ENCODE measurements at regions not wholly inside any gene's neighbourhood (a gene's known extent, or its start where the extent isn't known, plus 50 kb on each side); places are given as distances from the start of the nearest gene placed in this dataset.
A peak's percentile ranks its signal among the peaks of the same experiment; 100 is the strongest.

DNA sequence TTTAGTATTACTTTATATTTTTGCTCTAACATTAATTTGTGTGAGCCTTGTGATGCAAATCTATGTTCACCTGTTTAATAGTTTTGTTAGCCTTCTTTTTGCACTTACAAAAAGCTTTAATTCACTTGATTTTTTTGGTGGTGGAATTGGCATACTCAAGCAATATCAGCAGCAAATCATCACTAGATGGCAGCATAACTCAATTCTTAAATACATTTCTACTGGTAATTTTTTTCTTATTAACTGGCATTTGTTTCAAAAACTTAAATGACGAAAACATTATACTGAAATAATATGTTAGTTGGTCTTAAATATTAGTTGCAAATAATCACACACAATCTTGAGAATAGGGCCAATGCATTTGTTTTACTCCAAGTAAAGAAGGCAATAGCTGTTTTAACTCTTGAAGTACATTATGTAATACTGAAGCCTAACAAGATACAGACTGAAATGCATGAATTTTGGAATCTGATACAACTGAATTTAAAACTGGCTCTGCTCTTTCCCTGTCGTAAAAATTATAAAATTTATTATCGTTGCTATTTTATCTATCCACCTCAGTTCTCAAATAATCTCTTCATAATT lies 151.5 kb downstream of the ATXN7L3B start:
- DNase-seq: peak in 1 of 2 experiments; percentile 38

DNA sequence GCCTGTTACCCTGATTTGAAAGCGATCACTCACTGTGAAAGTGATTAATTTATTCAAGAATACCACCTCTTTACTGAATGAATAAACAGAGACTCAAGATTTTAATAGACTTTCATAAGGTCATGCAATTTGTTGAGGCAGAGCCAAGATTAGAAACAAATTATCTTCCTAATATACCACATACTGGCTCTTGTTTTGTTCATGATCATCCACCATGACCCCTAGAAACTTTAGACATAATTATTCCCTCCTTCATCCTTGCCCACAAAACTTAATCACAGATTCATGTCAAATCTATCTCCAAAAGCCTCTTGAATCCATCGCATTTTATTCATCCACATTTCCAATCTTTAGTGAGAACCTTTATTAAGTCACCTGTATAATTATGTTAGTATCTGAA lies 152.3 kb downstream of the ATXN7L3B start:
- no peak for DNase-seq

DNA sequence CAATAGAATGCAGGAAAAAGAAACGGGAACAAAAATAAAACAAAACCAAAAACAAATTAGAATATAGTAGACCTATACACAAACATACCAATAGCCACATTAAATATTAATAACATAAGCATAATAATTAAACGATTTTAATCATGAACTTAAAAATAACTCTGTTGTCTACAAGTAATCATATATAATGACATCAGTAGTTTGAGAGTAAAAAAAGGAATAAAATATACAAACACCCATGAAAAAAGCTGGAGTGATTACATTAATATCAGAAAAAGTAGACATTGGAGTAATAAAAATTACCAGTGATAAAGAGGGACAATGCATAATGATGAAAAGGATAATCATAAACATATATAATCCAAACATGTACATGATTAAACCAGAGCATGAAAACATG lies 181.8 kb downstream of the ATXN7L3B start:
- DNase-seq: no peak

DNA sequence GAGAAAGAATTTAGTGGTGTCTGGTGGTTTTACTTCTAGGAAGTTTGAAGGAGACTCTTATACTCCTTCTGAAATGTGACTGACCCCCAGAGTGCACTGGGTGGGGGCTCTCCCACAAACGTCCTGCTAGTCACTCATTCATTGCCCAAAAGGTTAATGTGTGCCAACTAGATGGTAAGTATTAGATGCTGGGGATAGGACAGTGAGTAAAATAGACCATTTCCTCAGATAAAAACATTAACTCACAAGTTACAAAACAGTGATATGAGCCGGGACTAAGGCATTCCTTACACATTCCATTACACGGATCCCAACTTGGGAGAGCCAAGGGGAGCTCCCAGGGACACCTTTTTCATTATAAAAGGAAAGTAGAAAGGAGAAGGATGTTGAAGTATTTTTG lies 185.1 kb downstream of the ATXN7L3B start:
- DNase-seq: no peak

DNA sequence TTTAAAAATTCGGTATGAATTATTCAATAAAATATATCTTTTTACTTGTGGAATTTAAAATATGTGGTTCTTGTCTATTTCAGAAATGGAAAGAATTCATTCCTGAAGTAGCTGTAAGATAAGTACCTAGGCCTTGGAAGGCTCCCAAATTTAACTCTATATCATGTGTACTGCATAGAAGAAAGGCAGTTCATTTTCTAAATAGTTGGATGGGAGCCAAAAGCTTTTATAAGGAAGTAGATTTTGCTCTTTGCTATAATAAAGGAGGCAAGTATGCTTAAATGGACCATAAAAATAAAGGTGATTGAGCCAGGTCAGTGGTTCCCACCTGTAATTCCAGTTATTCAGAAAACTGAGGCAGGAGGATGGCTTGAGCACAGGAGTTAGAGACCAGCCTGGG lies 187.5 kb downstream of the ATXN7L3B start:
- DNase-seq: no peak

DNA sequence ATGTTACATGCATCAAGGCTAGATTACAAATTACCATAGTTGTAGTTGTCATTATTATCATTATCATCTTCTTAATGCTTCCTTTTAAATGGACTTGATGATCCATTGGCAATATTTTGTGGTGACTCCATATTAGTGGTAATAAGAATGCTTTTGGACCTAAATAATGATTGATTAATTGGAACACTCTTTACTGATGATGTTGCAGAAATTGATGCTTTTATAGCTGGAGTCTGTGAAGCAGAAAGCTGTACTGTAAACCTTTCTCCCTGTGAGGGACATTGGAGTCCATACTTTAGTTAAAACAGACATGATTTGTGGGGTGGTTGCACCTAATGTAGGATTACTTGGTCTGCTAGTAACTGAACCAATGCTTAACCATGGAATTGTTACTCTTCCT lies 190.4 kb downstream of the ATXN7L3B start:
- no peak for DNase-seq

DNA sequence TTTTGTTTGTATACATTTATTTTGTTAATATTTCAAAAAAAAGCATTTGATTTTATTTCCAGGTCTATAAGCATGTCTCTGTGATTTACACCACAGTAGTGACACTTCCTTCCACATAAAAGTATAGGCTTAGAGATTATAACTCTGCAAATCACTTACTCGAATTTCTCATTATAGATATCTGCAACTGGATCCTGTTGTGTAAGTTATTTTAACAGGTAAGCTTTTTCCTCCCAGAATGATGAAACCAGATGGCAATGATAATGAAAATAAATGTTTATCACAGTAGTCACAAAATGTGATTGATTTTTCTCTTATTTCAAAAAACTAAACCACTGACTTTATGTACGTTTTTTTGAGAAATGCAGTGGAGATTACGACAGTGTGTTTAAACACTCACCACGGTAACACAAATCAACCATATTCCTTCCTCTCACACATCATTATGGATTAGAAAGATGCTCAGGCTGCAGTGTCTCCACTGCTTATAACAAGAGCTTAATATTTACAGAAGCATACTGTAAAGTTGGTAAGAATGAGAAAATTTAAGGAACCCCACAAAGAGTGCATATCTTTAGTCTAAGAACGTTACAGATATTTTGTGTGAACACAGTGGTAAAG lies 194.6 kb downstream of the ATXN7L3B start:
- DNase-seq: no peak

DNA sequence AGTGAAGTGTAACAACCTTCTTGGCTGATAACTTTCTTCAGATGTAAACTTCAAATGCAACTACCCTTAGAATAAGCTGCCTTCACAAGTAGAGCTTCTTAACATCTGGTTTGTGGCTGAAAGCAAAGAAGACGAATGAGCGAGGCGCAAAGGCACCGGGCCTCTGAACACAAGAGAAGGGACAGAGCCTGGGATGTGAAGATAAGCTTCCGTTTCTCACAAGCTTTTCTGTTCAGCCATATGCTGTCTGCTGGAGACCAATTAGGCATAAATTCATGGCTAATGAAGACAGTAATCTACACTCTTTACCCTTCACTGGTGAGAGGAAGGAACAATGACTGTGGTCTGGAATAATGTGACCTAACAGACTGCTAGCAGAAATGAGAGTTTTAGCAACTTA lies 195.2 kb downstream of the ATXN7L3B start:
- peak; percentile 38 to 81 for DNase-seq

DNA sequence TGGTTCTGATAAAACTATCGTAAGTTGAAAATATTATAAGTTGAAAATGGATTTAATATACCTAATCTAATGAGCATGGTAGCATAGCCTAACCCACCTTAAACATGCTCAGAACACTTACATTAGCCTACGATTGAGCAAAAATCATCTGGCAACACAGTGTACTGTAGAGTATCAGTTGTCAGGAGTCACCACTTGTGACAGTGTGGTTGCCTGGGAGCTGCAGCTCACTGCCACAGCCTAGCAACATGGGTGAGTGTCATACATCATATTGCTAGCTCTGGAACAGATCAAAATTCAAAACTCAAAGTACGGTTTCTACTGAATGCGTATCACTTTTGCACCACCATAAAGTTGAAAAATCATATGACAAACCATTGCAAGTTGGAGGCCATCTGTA lies 203.5 kb downstream of the ATXN7L3B start:
- DNase-seq: no peak

DNA sequence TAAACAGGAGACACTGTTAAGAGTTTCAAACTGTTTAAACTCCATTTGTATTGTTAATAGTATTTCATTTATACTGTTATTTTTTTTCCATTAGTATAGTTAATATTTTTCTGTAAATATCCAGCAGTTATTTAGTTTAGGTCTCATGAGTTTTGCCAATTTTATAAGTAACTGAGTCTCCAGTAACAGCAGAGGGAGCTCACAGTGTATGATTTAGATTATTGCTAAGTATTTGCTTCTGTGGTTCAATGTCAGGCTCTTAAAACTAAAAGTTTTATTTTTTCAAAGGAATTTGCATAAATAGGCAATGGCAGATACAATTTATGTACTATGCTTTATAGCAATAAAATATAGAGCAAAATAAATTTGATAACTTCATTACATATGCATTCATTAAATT lies 209.7 kb downstream of the ATXN7L3B start:
- DNase-seq: peak; percentile 1 to 21

DNA sequence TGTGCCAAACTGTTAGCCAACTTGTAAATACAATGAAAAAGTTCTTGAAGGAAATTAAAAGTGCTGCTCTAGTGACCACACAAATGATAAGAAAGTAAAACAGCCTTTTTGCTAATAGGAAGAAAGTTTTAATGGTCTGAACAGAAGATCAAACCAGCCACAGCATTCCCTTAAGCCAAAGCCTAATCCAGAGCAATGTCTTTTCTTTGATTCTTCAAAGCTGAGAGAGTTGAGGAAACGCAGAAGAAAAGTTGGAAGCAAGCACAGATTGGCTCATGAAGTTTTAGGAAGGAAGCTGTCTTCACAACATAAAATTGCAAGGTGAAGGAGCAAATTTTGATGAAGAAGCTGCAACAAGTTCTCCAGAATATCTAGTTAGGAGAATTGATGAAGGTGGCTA lies 213.8 kb downstream of the ATXN7L3B start:
- DNase-seq: no peak

DNA sequence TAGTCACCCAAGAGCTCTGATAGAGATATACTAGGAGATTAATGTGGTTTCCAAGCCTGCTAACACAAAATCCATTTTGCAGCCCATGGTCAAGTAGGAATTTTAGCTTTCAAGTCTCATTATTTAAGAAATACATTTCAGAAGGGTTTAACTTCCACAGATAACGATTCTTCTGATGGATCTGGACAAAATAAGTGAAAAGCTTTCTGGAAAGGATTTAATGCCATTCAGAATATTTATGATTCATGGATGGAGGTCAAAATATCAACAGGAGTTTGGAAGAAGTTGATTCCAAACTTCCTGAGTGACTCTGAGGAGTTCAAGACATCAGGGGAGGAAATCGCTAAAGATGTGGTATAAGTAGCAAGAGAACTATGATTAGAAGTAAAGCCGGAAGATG lies 214.6 kb downstream of the ATXN7L3B start:
- no peak for DNase-seq

DNA sequence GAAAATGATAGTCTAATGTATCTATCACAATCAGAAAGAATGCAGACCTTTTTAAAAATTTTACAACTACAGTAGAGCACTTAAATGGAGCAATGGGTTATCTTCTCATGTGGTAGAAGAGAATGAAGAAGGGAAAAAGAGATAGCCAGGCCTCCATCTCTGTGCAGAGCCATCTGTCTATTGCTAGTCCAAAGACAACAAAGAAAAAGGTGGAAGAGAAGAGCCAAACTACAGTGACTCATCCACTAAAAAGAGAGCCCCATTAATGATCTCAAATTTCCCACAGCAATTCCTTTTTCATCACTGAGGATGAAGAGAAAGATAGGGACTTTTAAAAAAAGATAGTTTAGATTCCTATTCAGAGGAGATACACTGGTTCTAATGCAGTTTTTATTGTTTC lies 232.9 kb downstream of the ATXN7L3B start:
- DNase-seq: no peak

DNA sequence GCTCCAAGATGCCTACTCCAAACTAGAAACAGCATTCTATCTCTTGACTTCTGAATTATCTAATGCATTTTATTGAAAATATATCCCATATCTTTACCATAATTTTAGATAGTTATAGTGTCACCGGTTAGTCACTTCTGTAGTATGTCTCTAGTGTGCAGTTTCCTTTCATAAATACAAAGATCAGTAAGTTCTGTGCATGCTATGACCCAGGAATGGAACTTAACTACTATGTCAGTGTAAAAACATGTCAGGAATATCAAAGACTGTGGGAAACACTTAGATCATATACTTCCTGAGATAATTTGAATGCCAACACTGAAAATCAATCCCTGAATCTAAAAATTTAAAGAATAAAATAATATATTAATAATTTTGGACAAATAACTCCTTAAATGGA lies 237.6 kb downstream of the ATXN7L3B start:
- DNase-seq: no peak

DNA sequence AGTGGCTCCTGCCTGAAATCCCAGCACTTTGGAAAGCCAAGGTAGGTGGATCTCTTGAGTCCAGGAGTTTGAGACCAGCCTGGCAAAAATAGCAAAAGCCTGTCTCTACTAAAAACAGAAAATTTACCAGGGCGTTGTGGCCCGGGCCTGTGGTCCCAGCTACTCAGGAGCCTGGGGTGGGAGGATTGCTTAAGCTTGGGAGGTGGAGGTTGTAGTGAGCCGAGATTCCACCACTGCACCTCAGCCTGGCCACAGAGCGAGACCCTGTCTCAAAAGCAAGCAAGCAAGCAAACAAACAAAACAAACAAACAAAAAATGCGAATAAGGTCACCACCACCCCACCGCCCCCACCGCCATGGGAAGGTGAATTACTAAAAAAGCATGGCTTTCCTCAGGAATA lies 238.7 kb downstream of the ATXN7L3B start:
- no peak for DNase-seq

DNA sequence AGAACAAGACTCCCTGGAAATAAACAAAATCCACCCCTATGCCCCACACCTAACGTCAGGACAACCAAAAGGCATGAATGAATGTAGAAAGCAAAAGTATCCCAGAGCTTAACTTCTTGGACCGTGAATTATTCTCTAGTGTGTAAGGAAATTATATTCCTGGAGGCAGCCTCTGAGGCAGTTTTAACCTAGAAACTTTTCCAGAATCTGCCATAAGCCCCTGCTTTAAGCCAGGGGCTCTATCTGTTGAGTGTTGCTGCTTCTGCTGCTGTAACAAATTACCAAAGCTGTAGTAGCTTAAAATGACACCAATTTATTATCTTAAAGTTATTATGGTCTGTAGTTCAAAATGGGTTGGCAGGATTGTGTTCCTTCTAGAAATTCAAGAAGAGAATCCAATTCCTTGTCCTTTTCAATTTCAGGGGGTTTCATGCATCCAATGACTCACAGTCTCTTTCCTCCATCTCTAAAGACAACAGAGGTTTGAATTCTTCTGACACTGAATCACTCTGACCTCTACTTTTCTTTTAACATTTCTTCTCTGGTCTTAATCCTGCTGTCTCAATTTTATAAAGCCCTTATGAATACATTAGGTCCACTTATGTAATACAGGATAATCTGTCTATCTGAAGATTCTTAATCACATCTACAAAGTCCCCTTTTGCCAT lies 242.7 kb downstream of the ATXN7L3B start:
- no peak for DNase-seq

DNA sequence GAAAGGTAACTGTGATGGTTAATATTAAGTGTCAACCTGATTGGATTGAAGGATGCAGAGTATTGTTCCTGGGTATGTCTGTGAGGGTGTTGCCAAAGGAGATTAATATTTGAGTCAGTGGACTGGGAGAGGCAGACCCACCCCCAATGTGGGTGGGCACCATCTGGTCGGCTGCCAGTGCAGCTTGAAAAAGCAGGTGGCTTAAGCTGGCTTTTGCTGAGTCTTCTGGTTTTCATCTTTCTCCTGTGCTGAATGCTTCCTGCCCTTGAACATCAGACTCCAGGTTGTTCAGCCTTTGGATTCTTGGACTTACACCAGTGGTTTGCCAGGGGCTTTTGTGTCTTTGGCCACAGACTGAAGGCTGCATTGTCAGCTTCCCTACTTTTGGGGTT lies 243.2 kb downstream of the ATXN7L3B start:
- peak; percentile 63 to 92 for DNase-seq

DNA sequence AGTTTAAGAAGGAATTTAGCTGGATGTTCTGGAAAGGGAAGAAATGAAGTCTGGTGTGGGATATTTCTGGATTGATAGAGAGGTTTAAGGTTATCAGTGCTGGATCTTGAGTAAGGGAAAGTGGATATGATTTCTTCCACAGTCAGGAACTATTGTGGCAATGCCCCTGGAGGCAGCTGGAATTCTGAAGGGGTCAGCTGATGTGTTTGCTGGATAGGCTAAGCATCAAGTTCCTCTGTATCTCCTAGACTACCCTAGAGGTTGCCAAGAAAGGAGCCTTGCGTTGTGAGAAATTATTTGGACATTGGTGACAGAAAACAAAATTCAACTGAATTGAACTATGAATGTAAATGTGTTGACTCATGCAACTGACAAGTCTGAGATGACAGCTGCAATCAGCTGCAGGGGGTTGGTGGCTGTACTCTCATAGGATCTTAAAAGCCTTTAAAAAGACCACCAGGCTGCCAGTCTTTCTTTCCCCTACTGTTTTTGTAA lies 244.4 kb downstream of the ATXN7L3B start:
- no peak for DNase-seq

DNA sequence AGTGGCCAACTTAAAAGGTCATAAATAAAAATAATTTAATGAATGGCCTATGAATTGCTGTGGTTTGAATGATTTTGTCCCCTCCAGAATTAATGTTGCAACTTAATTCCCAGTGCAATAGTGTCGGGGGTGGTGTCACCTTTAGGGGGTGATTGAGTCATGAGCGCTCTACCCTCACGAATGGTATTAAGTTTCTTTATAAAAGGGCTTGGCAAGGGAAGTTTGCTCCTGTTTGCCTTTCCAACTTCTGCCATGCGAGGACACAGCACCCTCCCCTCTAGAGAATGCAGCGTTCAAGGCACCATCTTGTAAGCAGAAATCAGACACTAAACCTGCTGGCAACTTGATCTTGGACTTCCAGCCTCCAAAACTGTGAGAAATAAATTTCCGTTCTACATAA lies 253.3 kb downstream of the ATXN7L3B start:
- no peak for DNase-seq

DNA sequence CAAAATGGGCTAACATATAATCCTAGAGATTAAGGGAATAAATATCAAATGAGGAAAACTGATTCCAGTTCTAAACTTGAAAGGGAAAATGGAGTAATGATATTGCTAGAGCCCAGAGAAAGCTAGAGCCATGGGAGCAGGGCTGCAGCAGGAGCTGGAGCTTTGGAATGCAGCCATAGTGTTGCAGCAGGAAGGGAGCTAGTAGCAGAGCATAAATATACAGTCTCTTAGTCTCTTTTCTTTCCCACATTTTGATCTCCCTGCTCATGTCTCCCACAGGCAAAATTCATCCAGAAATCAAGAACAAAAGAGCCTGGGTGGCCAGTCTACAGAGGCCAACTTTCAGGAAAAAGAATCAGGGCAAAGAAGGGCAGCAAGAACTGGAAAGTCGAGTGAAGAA lies 253.7 kb downstream of the ATXN7L3B start:
- no peak for DNase-seq

DNA sequence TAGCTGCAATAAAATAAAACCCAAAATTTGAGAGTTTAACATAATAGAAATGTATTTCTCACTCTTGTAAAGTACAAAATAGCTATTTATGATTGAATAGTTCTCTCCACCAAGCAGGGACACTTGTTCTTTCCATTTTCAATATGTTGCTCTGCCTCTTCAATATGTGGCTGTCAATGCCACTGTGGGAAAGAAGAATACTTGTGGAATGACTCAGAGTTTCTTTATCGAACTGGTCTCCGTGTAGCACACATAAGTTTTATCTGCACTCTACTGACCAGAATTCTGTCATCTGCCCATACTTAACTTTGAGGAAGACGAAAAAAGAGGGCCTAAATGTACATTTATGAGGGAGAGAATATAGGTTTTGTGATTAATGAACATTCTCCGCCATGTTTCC lies 256.9 kb downstream of the ATXN7L3B start:
- DNase-seq: no peak

DNA sequence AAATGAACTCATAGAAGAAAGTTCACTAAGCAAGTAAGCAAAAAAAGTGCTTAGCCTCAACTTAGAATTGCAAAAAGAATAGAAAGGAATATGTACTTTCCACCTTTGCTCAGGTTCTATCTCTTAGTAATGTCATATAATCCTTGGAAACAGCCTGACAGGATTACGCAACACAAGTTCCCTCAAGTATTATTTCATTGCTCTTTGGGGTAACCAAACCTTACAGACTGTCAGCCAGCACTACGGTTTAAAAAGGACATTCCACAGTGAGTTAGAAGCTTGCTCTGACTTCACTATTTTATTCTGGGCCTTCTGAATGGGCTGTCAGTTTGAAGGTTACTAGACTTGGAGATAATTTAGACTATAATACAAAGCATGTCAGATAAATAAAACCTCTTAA lies 264.0 kb downstream of the ATXN7L3B start:
- no peak for DNase-seq

DNA sequence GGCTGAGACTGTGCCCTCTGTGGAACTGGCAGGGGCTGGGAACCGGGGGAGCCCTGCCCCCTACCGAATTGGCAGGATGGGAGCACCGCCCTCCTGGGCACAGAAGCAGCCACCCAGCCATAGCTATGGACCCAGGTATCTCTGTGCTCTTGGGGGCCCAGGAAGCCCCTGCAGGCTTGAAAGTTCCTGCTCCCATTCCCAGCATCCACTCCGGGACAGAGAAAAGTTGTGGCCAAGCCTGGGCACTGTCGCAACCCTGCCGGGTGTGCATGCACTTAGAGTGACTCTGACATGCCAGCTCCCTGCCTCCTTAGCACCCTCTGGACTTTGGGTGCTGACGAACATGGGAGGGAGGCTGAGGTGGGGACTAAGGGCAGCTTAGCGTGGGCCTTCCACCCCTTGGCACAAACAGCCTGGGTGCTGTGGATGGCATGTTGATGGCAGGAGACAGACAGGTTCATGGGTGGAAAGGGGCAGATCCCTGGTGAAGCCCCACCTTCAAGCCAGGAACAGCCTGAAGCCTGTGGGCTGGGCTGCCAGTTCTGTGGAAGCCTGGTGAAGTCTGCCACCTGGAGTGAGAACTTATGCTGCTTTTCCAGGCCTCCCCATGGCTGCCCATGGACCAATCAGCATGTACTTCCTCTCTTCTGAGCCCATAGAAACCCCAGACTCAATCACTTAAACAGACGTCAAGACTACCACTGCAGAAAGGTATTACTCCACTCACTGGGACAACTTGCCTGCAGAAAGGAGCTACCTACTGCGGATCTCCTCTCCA lies 279.0 kb downstream of the ATXN7L3B start:
- peak in 1 of 2 experiments; percentile 1 for DNase-seq

DNA sequence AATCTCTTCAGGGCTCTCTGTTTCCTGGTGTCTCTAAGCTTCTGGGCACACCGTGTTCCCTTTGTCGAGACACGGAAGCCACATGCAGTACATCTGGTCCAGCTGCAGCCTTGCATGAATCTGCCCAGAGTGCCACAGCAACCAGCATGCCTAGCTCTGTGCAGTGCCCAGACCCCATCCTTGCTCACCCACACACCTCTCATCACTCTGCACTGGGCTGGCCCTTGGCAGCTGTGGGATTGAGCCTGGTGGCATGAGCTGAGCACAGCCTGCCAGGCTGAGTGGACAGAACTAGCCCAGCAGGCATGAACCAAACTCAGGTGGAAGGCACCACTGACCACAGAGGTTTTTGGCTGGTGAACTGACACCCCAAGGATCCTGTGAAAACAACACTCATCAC lies 279.9 kb downstream of the ATXN7L3B start:
- DNase-seq: no peak
